K562 (cell line): ENCODE measurements at regions not wholly inside any gene's neighbourhood (a gene's known extent, or its start where the extent isn't known, plus 50 kb on each side); places are given as distances from the start of the nearest gene placed in this dataset.

Experiments used
- ATAC-seq: fragments of 200-7000 bp; cut with Tn5 transposase; 3 replicates; pipeline ENCODE4 v1.9.1; 2020; ENCODE audit warnings: moderate library complexity
- BruUV-seq: library from RNA; stranded (reverse); fragments of 400-500 nt; replicated peaks from 2 replicates; lab custom pipeline; 2021; lab: Mats Ljungman, UMichigan
- CTCF ChIA-PET: fragments of 300-600 bp; formaldehyde crosslinking; extraction: SDS; loops from one replicate; lab custom pipeline; 2021; ENCODE audit warnings: low intra/inter-chr PET ratio; lab: Yijun Ruan, JAX
- POLR2A ChIA-PET: fragments of 300-600, 350-650 bp; sonication (Branson Sonifier 250); formaldehyde crosslinking; extraction: SDS; loops from one replicate; lab custom pipeline; 2021; ENCODE audit warnings: antibody characterized with exemption, inconsistent platforms; lab: Yijun Ruan, JAX
- DNase-seq, 4 experiments: peaks; one replicate each; pipeline versions ENCODE4 v3.0.0 to v3.0.0-alpha.2; 2011 to 2018; ENCODE audit warnings: low spot score in 3 of 4, mixed read lengths in 3 of 4; ENCODE audit errors: extremely low read depth in 1 of 4
- FAIRE-seq: peaks from 2 replicates; lab custom pipeline; 2011; peaks lifted over from hg19 to GRCh38; lab: Jason Lieb, UNC
- H2AFZ ChIP-seq: 2 replicates; pipeline ENCODE4 v1.6.0; 2011; ENCODE audit warnings: low read depth, low read length, control low read depth, inconsistent platforms
- H3K27ac ChIP-seq: fragments of 200-600 bp; 3 replicates; pipeline ENCODE4 v1.8.0; 2011; ENCODE audit warnings: low read depth, mild to moderate bottlenecking, control low read depth, inconsistent platforms, low read length, moderate library complexity, mixed read lengths; ENCODE audit errors: extremely low read depth
- H3K27me3 ChIP-seq, 2 experiments: fragments of 300-600 bp in 1 of 2; 2 replicates in 1 of 2; 3 replicates in 1 of 2; pipeline versions ENCODE4 v1.6.0 to v1.8.0; 2011; ENCODE audit warnings: inconsistent platforms in 2 of 2, low read length in 2 of 2, mild to moderate bottlenecking in 1 of 2, mixed read lengths in 1 of 2, moderate library complexity in 1 of 2; ENCODE audit not compliant: control insufficient read depth in 2 of 2, insufficient read depth in 2 of 2
- H3K36me3 ChIP-seq: fragments of 300-600 bp; 3 replicates; pipeline ENCODE4 v1.8.0; 2011; ENCODE audit warnings: mild to moderate bottlenecking, low read length, inconsistent platforms; ENCODE audit not compliant: control insufficient read depth, insufficient read depth
- H3K4me1 ChIP-seq, 2 experiments: fragments of 200-600 bp in 1 of 2; replicated peaks in 1 of 2; 2 replicates in 1 of 2; 3 replicates in 1 of 2; pipeline versions ENCODE4 v1.5.1 to v1.8.0; 2011; ENCODE audit warnings: inconsistent platforms in 2 of 2, low read length in 2 of 2, mild to moderate bottlenecking in 1 of 2, mixed read lengths in 1 of 2, moderate library complexity in 1 of 2; ENCODE audit not compliant: control insufficient read depth in 2 of 2, insufficient read depth in 2 of 2
- H3K4me2 ChIP-seq: 2 replicates; pipeline ENCODE4 v1.6.1; 2011; ENCODE audit warnings: low read length, control low read depth, inconsistent platforms, mixed read lengths; ENCODE audit not compliant: insufficient read depth
- H3K4me3 ChIP-seq: fragments of 200-600 bp; sonication (generic), shearing (Covaris generic); 2 replicates; pipeline ENCODE4 v1.5.1; 2016; ENCODE audit warnings: control low read depth, inconsistent platforms
- H3K79me2 ChIP-seq: fragments of 200-600 bp; 3 replicates; pipeline ENCODE4 v1.8.0; 2011; ENCODE audit warnings: low read length, inconsistent platforms; ENCODE audit not compliant: control insufficient read depth, insufficient read depth
- H3K9ac ChIP-seq, 2 experiments: 2 replicates each; pipeline versions ENCODE4 v1.6.0 to v1.6.1; 2011; ENCODE audit warnings: low read depth in 2 of 2, low read length in 2 of 2, control low read depth in 1 of 2, inconsistent platforms in 1 of 2, mild to moderate bottlenecking in 1 of 2, mixed read lengths in 1 of 2; ENCODE audit not compliant: insufficient read depth in 1 of 2
- H3K9me1 ChIP-seq: one replicate; pipeline ENCODE4 v1.6.0; 2011; ENCODE audit warnings: inconsistent platforms, mild to moderate bottlenecking, low read length, moderate library complexity; ENCODE audit not compliant: control insufficient read depth, insufficient read depth
- H3K9me3 ChIP-seq: replicated peaks from 2 replicates; pipeline ENCODE4 v1.5.1; 2011; ENCODE audit warnings: low read depth, low read length, inconsistent platforms; ENCODE audit not compliant: control insufficient read depth, insufficient read depth
- H4K20me1 ChIP-seq: replicated peaks from 2 replicates; pipeline ENCODE4 v1.6.1; 2011; ENCODE audit warnings: low read length, inconsistent platforms, mixed read lengths; ENCODE audit not compliant: control insufficient read depth, insufficient read depth
- FOXP1 ChIP-seq: sonication (generic); formaldehyde crosslinking; IDR thresholded peaks from 2 replicates; pipeline ENCODE4 v1.8.0; 2022; ENCODE audit warnings: mild to moderate bottlenecking, missing genetic modification reagents
- HMG20B ChIP-seq: fragments of 250-450 bp; sonication (Bioruptor Pico); IDR thresholded peaks from 2 replicates; pipeline ENCODE4 v1.5.0; 2021; ENCODE audit warnings: mild to moderate bottlenecking
- KDM5B ChIP-seq: fragments of 200-600 bp; sonication (generic); IDR thresholded peaks from 2 replicates; pipeline ENCODE4 v1.6.1; 2012; ENCODE audit warnings: low read depth, mild to moderate bottlenecking, moderate library complexity, low read length, control low read depth, inconsistent platforms; ENCODE audit not compliant: insufficient replicate concordance
- POLR3A ChIP-seq: IDR thresholded peaks from 2 replicates; pipeline ENCODE4 v1.6.1; 2011; ENCODE audit warnings: borderline replicate concordance, mild to moderate bottlenecking, moderate library complexity; ENCODE audit not compliant: insufficient read length, insufficient read depth; ENCODE audit errors: extremely low read depth
- RBM39 ChIP-seq: fragments of 200-400 bp; formaldehyde crosslinking; optimal IDR thresholded peaks from 2 replicates; pipeline ENCODE3; 2018; ENCODE audit warnings: low read depth, low read length
- SIX5 ChIP-seq, 2 experiments: IDR thresholded peaks; 2 replicates each; pipeline ENCODE4 v1.6.1; 2011; ENCODE audit warnings: low read length in 2 of 2, borderline replicate concordance in 1 of 2, low read depth in 1 of 2, mild to moderate bottlenecking in 1 of 2, moderate library complexity in 1 of 2; ENCODE audit not compliant: insufficient read depth in 1 of 2
- SMARCA5 ChIP-seq: fragments of 450-650 bp; IDR thresholded peaks from 2 replicates; pipeline ENCODE4 v1.6.1; 2016
- SRSF7 ChIP-seq: fragments of 200-400 bp; formaldehyde crosslinking; optimal IDR thresholded peaks from 2 replicates; pipeline ENCODE3; 2017; ENCODE audit warnings: mild to moderate bottlenecking, low read depth, low read length
- STAG1 ChIP-seq: sonication (generic); formaldehyde crosslinking; IDR thresholded peaks from 2 replicates; pipeline ENCODE4 v1.5.0; 2020; ENCODE audit warnings: missing genetic modification reagents, borderline replicate concordance
- TEAD4 ChIP-seq, 2 experiments: sonication (generic) in 1 of 2; formaldehyde crosslinking in 1 of 2; IDR thresholded peaks; 2 replicates each; pipeline versions ENCODE4 v1.6.1 to v1.8.0; 2012 to 2022; ENCODE audit warnings: borderline replicate concordance in 1 of 2, inconsistent platforms in 1 of 2, low read length in 1 of 2, mild to moderate bottlenecking in 1 of 2, missing genetic modification reagents in 1 of 2
- ZNF174 ChIP-seq: fragments of 250-450 bp; sonication (Bioruptor Pico); IDR thresholded peaks from 2 replicates; pipeline ENCODE4 v1.4.0; 2020; ENCODE audit warnings: mild to moderate bottlenecking
- ZNF212 ChIP-seq: fragments of 450-650 bp; formaldehyde crosslinking; IDR thresholded peaks from 2 replicates; pipeline ENCODE4 v1.4.0; 2020; ENCODE audit warnings: mild to moderate bottlenecking
- WGBS: fragments of 100-300 bp; shearing (Covaris generic); methylation state at CpG from one replicate; pipeline ENCODE4 v1.1.6; 2016; ENCODE audit warnings: low coverage, mixed read lengths; ENCODE audit not compliant: insufficient coverage; ENCODE audit errors: missing lambda C conversion rate; 5-methylcytosine and 5-hydroxymethylcytosine counted together
- in situ Hi-C: fragments of 300-500 bp; cut with MboI; formaldehyde crosslinking; loops from 4 replicates; pipeline ENCODE4 v1.15.0; 2018; ENCODE audit warnings: inconsistent platforms, mixed read lengths
- intact Hi-C: fragments of 100-400 bp; cut with micrococcal nuclease; formaldehyde crosslinking; loops from 2 replicates; pipeline ENCODE4 v1.14.2; 2022
- TF ChIP-seq, protein P1 (sequence below): fragments of 450-650 bp; IDR thresholded peaks from one replicate; pipeline ENCODE4 v1.6.1; 2018; ENCODE audit warnings: mild to moderate bottlenecking, moderate library complexity; ENCODE audit not compliant: partially characterized antibody
- TF ChIP-seq, protein P2 (sequence below): sonication (generic); formaldehyde crosslinking; IDR thresholded peaks from 2 replicates; pipeline ENCODE4 v1.8.0; 2022; ENCODE audit warnings: missing genetic modification reagents, mild to moderate bottlenecking, borderline replicate concordance

DNA sequence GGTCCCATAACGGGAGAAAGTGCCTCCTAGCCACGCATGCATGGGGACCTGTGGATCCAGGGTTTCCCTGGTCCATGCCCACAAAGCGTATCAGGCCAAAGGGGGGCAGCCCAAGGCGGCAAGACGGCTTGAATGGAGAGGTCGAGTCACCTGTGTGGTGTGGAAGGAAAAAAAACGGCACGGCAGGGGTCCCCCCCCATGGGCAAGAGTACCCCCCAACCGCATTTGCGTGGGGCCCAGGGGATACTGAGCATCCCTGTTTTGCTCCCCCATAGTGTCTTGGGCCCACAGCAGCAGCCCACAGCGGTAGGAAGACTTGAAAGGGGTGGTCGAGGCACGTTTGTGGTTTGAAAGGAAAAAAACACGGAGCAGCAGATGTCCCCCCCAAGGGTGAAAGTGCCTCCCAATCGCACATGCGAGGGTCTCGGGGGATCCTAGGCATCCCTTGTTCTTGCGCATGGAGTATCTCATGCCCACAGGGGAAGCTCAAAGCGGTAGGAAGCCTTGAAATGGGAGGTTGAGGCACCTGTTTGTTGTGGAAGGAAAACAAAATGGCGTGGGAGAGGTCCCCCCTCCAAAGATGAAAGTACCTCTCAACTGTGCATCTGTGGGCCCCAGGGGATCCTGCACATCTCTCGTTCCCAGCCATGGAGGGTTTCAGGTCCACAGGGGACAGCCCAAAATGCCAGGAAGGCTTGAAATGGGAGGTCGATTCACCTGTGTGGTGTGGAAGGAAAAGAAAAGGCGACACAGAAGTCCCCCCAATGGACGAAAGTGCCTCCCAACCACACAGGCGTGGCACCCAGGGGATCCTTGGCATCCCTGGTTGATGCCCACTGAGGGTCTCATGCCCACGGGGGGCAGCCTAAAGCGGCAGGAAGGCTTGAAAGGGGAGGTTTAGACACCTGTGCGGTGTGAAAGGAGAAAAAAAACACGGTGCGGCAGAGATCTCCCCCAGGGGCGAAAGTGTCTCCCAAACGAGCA lies 577.5 kb downstream of the ALG10 start:
- no peaks in the 10 kb centered on the region; the same call in 1 of the 2 replicates for H3K9me3 ChIP-seq
- peak in 2 of 4 experiments; percentile 1 to 2 for DNase-seq
- H3K9me1 ChIP-seq = no peaks in the 10 kb centered on the region
- no peaks in the 10 kb centered on the region for H3K27me3 ChIP-seq
- no peak for FAIRE-seq
- no peak for ATAC-seq
- H4K20me1 ChIP-seq = no peaks in the 10 kb centered on the region
- no peak overlapping the region for H3K27ac ChIP-seq
- TF ChIP-seq RBM39 (no peak), FOXP1 (CRISPR knock-in tag) (no peak), ZNF212 (CRISPR knock-in tag) (no peak), SRSF7 (no peak), KDM5B (no peak), POLR3A (no peak), SMARCA5 (no peak), HMG20B (CRISPR knock-in tag) (no peak), SIX5 (IDR thresholded peaks at IDR 0.05; ENCODE audit: borderline replicate concordance in 1 of 2, insufficient read depth in 1 of 2, low read depth in 1 of 2, low read length in 2 of 2) (no peak), ZNF174 (CRISPR knock-in tag) (no peak), TEAD4 (IDR thresholded peaks at IDR 0.05; ENCODE audit: low read length) (no peak), TEAD4 (CRISPR knock-in tag; IDR thresholded peaks at IDR 0.05; ENCODE audit: borderline replicate concordance) (no peak), STAG1 (CRISPR knock-in tag) (no peak)
- TF ChIP-seq, protein P1, sequence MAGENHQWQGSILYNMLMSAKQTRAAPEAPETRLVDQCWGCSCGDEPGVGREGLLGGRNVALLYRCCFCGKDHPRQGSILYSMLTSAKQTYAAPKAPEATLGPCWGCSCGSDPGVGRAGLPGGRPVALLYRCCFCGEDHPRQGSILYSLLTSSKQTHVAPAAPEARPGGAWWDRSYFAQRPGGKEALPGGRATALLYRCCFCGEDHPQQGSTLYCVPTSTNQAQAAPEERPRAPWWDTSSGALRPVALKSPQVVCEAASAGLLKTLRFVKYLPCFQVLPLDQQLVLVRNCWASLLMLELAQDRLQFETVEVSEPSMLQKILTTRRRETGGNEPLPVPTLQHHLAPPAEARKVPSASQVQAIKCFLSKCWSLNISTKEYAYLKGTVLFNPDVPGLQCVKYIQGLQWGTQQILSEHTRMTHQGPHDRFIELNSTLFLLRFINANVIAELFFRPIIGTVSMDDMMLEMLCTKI = no peak
- TF ChIP-seq, protein P2, sequence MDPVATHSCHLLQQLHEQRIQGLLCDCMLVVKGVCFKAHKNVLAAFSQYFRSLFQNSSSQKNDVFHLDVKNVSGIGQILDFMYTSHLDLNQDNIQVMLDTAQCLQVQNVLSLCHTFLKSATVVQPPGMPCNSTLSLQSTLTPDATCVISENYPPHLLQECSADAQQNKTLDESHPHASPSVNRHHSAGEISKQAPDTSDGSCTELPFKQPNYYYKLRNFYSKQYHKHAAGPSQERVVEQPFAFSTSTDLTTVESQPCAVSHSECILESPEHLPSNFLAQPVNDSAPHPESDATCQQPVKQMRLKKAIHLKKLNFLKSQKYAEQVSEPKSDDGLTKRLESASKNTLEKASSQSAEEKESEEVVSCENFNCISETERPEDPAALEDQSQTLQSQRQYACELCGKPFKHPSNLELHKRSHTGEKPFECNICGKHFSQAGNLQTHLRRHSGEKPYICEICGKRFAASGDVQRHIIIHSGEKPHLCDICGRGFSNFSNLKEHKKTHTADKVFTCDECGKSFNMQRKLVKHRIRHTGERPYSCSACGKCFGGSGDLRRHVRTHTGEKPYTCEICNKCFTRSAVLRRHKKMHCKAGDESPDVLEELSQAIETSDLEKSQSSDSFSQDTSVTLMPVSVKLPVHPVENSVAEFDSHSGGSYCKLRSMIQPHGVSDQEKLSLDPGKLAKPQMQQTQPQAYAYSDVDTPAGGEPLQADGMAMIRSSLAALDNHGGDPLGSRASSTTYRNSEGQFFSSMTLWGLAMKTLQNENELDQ = no peak
- TF ChIP-seq, all 486 proteins: peak for 0
- H3K4me2 ChIP-seq = no peak overlapping the region
- no peaks in the 10 kb centered on the region for H3K4me1 ChIP-seq
- intact Hi-C loops = no loop called here
- POLR2A ChIA-PET = no interaction called here
- no peaks in the 10 kb centered on the region for H3K36me3 ChIP-seq
- H2AFZ ChIP-seq = no peak overlapping the region
- BruUV-seq = no TSS peak
- H3K79me2 ChIP-seq = no peaks in the 10 kb centered on the region
- CTCF ChIA-PET = no interaction called here
- no peak overlapping the region for H3K9ac ChIP-seq
- no peak overlapping the region for H3K4me3 ChIP-seq
- 2% methylated on average over 27 of the region's 32 CpGs for WGBS
- in situ Hi-C loops = loop anchor here (10.0 kb wide), 2 partner anchors 385 to 465 kb away; no protein-coding TSS in a partner anchor
